NCI-H2029 treated with DMSO at 0.1 percent for 48 hours (cell line): ENCODE measurements at regions not wholly inside any gene's neighbourhood (a gene's known extent, or its start where the extent isn't known, plus 50 kb on each side); places are given as distances from the start of the nearest gene placed in this dataset.

Experiments
- DNase-seq: peaks from one replicate; lab custom pipeline; 2025; lab: John Stamatoyannopoulos, UW

- DNase-seq = no peak
Measured at GRCh38 chr4:133046156-133046555, 102.9 kb upstream of the PCDH10 start.

GRCh38 chr4:133058701-133059100 is 90.4 kb upstream of the PCDH10 start:
- DNase-seq = no peak

- DNase-seq = no peak
Measured at GRCh38 chr4:133059117-133059516, 90.0 kb upstream of the PCDH10 start.

GRCh38 chr4:133062851-133063250 is 86.2 kb upstream of the PCDH10 start:
- no peak for DNase-seq

- DNase-seq = no peak
Measured at GRCh38 chr4:133068083-133068482, 81.0 kb upstream of the PCDH10 start.

GRCh38 chr4:133081246-133081645 is 67.8 kb upstream of the PCDH10 start:
- no peak for DNase-seq

GRCh38 chr4:133084421-133084820 is 64.7 kb upstream of the PCDH10 start:
- no peak for DNase-seq

- DNase-seq = no peak
Measured at GRCh38 chr4:133095591-133095990, 53.5 kb upstream of the PCDH10 start.

GRCh38 chr4:133096972-133097371 is 52.1 kb upstream of the PCDH10 start:
- DNase-seq = no peak
